ENCODE measurements at regions not wholly inside any gene's neighbourhood (a gene's known extent, or its start where the extent isn't known, plus 50 kb on each side); places are given as distances from the start of the nearest gene placed in this dataset.
"Not testable (repeated sequence)": the region's sequence is repeated elsewhere in the genome, so short reads cannot be mapped to it uniquely, and the experiment has no call there.

GRCh38 chr1:243996223-243996622 lies 54.9 kb upstream of the ZBTB18 start:
- FAIRE-seq: no peak

GRCh38 chr1:243991650-243992049 lies 59.4 kb upstream of the ZBTB18 start:
- FAIRE-seq: no peak

GRCh38 chr1:243984788-243985187 lies 66.3 kb upstream of the ZBTB18 start:
- no peak for FAIRE-seq

- no peak for FAIRE-seq
Observed at GRCh38 chr1:243982447-243983018, 68.5 kb upstream of the ZBTB18 start.

- FAIRE-seq: no peak
Observed at GRCh38 chr1:243980471-243980870, 70.6 kb upstream of the ZBTB18 start.

GRCh38 chr1:243980071-243980470 lies 71.0 kb upstream of the ZBTB18 start:
- FAIRE-seq: no peak

GRCh38 chr1:243979396-243979795 lies 71.7 kb upstream of the ZBTB18 start:
- no peak for FAIRE-seq

GRCh38 chr1:243977094-243977493 lies 74.0 kb upstream of the ZBTB18 start:
- FAIRE-seq: no peak

GRCh38 chr1:243974451-243975292 lies 76.4 kb upstream of the ZBTB18 start:
- FAIRE-seq: no peak

GRCh38 chr1:243973169-243973568 lies 77.9 kb upstream of the ZBTB18 start:
- no peak for FAIRE-seq

GRCh38 chr1:243970077-243970476 lies 81.0 kb upstream of the ZBTB18 start:
- no peak for FAIRE-seq

GRCh38 chr1:243968413-243968812 lies 82.7 kb upstream of the ZBTB18 start:
- FAIRE-seq: no peak

- no peak for FAIRE-seq
Observed at GRCh38 chr1:243964915-243965314, 86.2 kb upstream of the ZBTB18 start.

- FAIRE-seq: no peak
Observed at GRCh38 chr1:243963571-243963970, 87.5 kb upstream of the ZBTB18 start.

- FAIRE-seq: no peak
Observed at GRCh38 chr1:243962541-243962940, 88.5 kb upstream of the ZBTB18 start.

- FAIRE-seq: no peak
Observed at GRCh38 chr1:243959998-243960397, 91.1 kb upstream of the ZBTB18 start.

- no peak for FAIRE-seq
Observed at GRCh38 chr1:243957141-243957540, 93.9 kb upstream of the ZBTB18 start.

- no peak for FAIRE-seq
Observed at GRCh38 chr1:243956450-243956849, 94.6 kb upstream of the ZBTB18 start.

- FAIRE-seq: not testable (repeated sequence)
Observed at GRCh38 chr1:243951207-243951606, 99.9 kb upstream of the ZBTB18 start.

- no peak for FAIRE-seq
Observed at GRCh38 chr1:243950166-243950565, 100.1 kb upstream of the AKT3 start.

GRCh38 chr1:243946946-243947345 lies 96.9 kb upstream of the AKT3 start:
- no peak for FAIRE-seq

GRCh38 chr1:243946253-243946652 lies 96.2 kb upstream of the AKT3 start:
- no peak for FAIRE-seq

- FAIRE-seq: no peak
Observed at GRCh38 chr1:243945727-243946126, 95.7 kb upstream of the AKT3 start.

- no peak for FAIRE-seq
Observed at GRCh38 chr1:243944429-243945160, 94.6 kb upstream of the AKT3 start.

Measured in islet of Langerhans (tissue), 1 donor.